LHCN-M2 (cell line): ENCODE measurements at regions not wholly inside any gene's neighbourhood (a gene's known extent, or its start where the extent isn't known, plus 50 kb on each side); places are given as distances from the start of the nearest gene placed in this dataset.

ENCODE experiments used
- DNase-seq: peaks from one replicate; pipeline ENCODE4 v3.0.0-alpha.2; 2012; ENCODE audit warnings: low read depth

GRCh38 chr12:114254998-114255397 lies 150.9 kb downstream of the TBX5 start:
- DNase-seq: no peak

DNA sequence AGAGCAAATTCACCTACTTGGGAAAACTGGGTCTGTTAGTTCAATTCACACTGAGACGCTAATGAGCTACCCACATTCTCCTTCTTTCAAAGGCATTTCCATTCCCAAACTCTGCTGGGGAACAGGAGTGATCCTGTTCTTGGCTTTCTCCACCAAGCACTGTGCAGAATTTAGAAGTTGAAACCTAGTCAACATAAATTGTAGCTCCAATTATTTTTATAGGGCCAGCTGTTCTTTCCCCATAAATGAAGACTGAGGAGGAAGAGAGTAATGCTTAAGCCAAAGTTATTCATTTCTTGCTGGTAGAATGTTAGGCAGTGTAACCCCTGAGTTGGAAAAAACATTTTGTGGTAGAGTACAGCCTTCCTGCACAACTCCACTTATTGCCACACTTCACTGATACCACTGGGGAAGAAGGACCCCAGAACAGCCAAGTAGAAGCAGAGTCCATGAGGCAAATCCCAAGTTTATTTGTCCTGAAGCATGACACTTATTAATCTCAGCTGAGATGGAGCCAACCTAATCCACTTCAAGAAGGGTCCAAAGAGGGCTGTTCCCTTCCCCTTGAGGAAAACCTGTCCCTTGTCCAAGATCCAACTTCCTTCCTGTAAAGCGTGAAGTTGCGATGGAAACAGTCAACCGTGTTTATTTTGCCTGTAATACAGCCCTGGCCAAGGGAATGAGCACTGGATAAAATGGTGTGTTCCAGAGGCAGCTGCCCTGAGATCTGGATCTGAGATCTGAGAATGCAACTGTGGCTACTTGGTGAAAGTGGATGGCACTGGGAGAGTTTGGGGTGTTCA lies 151.8 kb downstream of the TBX5 start:
- no peak for DNase-seq

GRCh38 chr12:114248527-114248926 lies 157.4 kb downstream of the TBX5 start:
- no peak for DNase-seq

DNA sequence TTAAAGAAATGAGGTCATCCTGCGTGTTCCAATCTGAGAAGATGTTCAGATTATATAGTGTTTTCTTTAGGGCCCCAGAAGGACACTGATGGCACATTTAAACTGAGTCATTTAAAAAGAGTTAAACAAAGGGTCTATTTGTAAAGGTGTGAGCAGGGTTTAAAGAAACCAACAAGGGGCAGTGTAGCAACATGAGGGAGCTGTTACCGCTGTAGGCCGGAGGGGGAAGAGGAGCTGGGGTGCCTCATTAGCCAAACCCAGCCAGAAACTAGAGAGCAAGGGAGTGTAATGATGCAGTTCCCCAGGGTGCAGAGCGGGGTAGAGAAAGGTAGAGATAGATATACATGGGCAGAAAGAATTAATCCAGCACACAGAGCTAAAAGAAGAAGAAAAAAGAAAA lies 160.4 kb downstream of the TBX5 start:
- no peak for DNase-seq

GRCh38 chr12:114241973-114242434 lies 163.9 kb downstream of the TBX5 start:
- DNase-seq: no peak

DNA sequence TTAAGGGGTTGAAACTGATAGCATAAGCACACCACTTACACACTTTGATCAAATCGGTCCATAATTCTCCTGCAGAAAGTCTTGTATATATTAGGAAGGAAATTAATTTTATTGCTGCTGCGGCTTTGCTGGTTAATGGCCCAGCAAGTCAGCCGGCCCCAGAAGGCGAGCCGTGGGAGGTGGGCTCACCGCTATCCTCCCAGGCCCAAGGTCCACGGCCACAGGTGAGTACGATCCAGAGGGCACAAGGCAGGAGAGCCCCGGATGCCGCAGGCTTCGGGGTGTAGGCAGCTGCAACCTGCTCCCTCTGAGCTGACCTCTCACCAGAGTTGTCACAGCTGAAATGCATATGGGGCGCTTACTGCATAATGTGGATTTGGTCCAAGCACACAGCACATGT lies 165.7 kb downstream of the TBX5 start:
- DNase-seq: no peak

- DNase-seq: no peak
Measured at GRCh38 chr12:114238808-114239207, 167.1 kb downstream of the TBX5 start.

DNA sequence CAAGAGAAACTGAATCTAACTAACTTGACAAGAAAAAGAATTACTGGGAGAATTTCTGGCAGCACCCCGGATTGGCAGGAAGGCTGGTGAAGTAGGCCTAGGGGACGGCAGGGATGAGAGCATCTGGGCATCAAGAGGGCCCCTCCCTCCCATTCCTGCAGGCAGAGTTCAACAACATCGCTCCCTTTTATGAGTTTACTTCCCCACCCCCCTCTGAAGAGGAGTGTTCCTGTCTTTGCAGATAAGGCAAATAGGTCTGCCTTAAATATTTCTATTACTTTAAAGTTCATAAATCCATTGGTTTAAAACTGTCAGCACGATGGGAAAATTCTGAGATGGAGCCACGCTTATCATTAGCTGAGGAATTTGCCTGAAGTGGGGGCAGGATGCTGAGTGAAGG lies 168.7 kb downstream of the TBX5 start:
- DNase-seq: no peak

DNA sequence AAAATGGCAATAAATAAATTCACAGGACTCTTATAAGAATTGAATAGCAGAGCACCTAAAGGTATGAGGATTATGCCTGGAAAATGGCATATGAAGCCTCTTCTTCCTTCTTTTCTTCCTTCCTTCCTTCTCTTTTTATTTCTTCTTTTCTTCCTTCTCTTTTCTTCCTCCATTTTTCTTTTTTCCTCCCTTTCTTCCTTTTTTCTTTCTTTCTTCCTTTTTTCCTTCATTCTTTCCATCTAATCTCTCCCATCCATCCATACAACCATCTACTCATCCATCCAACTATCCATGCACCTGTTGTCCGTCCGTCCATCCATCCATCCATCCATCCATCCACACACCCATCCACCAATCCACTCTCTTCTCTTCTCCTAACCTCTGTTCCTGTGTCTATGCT lies 173.8 kb downstream of the TBX5 start:
- no peak for DNase-seq

DNA sequence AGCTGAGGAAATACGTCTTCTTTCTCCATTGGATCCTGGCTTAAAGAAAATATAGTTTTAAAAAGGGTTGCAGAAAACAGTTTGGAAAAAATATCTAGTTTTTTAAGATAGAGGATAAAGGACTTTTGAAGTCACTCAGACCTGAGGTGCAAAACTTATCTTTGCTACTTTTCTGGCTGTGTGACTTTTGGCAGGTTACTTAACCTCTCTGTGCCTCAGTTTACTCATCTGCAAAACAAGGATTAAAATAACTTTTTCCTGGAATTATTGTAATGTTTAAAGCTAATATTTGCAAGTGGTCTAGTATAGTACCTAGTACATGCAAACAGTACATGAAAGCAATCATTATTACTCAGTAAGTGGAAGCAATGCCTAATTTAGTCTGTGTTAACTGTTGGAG lies 176.8 kb downstream of the TBX5 start:
- DNase-seq: no peak

DNA sequence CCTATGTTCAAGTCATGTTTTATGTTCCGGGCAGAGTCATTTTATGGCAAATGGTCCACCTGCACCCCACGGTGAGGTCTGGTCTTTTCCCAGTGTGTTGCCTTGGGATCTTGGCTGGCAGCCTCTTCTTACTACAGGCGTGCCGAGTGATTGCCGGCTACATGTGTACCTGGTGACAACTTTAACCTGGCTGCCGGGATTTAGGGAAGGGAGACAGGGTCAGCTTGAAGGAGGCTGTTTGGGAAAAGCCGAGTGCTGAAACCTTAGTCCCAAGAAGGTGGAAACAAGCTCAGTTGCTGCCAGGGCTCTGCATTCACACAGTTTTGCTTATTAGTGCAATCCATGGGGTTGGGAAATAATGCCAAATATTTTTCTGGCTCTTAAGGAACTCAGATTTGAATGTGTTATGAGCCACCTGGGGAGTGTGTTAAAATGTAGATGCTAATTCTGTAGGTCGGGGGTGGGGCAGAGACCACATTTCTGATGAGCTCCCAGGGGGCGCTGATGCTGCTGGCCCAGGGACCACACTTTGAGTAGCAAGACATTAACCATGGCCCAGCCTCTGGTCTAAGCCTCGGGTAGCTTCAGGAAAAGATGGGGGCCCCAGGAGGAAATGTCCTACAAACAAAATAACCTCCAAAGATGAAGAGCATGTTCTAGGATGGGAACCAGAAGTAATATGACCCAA lies 179.6 kb downstream of the TBX5 start:
- DNase-seq: no peak

GRCh38 chr12:114221957-114222630 lies 183.8 kb downstream of the TBX5 start:
- no peak for DNase-seq

DNA sequence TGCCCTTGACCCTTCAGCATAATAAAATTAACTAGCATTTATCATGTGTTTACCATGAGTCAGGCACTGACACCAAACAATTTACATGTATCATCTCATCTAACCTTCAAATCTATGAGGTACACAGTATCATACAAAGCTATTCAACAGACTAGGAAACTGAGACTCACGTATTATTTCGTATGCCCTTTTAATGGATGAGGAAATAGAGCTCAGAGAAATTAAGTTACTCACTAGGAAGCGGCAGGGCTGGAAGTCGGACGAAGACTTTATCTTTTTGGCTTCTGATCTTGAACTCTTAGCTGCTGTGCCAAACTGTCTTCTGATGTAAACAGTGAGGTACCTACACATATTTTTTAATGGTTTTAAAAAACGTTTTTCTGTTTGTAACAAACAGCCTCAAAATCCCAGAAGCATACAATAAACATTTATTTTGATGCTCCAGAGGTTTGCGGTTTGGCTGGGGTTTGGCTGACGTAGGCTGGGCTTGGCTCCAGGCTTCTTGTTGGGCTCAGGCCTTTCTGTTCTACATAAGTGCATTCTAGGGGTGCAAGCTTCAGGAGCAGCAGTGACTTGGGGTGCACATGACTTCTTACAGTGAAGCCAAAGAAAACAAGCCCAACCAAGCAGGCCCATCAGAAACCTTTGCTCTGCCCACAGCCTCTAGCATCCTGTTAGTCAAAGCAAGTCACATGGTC lies 184.7 kb downstream of the TBX5 start:
- no peak for DNase-seq

GRCh38 chr12:114220311-114220710 lies 185.6 kb downstream of the TBX5 start:
- DNase-seq: no peak

- no peak for DNase-seq
Measured at GRCh38 chr12:114218136-114218535, 187.8 kb downstream of the TBX5 start.

DNA sequence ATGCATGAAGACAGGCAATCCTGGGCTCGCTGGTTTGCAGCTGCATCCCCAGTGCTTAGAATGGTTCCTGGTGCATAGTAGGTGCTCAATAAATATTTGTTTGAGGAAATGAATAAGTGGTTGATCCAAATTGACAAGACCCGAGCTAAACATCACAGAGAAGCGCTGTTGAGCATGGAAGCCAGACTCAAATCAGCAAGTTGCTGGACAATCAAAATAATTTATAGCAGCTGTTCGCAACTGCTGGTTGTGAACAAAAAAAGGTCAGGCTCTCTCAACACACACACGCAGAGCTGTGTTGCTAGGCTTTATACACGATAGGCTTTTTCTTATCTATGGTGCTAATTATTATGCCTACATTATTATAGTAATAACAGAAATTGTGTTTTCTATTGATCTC lies 190.2 kb downstream of the TBX5 start:
- no peak for DNase-seq

- no peak for DNase-seq
Measured at GRCh38 chr12:114213055-114213581, 192.8 kb downstream of the TBX5 start.

GRCh38 chr12:114209861-114210260 lies 196.1 kb downstream of the TBX5 start:
- DNase-seq: no peak

- no peak for DNase-seq
Measured at GRCh38 chr12:114206525-114206924, 199.4 kb downstream of the TBX5 start.

DNA sequence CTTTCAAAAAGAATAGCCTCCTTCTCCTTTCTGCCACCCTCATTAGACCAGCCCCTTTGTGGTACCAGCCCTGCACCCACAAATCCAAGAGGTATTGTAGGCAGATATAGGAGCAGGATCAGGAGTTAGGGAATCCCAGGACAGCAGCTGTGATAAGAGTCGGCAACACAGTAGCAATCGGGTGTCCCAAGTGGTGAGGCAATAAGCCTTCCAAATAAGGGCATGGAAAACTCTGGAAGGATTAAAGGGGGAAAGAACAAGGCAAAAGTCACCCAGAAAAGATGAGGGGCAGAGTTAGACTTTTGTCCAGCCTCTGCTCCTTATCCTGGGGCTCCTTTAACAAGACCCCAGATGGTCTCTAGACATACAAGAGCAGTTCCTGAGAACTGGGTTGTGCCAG lies 204.2 kb downstream of the TBX5 start:
- DNase-seq: no peak

DNA sequence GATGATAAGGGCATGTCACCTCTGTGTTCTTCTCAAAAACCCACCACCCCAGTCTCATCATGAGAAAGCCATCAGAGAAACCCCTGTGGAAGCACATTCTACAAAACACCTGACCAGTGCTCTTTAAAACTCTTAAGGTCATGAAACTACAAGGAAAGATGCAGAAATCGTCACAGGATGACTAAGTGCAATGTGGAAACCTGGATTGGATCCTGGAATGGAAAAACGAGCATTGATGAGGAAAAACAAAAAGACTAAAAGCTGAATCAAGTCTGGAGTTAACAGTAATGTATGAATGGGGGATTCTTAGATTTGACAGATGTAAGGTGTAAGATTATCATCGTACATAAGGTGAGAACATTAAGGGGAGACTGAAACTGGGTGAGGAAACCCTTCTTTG lies 211.0 kb downstream of the TBX5 start:
- no peak for DNase-seq

DNA sequence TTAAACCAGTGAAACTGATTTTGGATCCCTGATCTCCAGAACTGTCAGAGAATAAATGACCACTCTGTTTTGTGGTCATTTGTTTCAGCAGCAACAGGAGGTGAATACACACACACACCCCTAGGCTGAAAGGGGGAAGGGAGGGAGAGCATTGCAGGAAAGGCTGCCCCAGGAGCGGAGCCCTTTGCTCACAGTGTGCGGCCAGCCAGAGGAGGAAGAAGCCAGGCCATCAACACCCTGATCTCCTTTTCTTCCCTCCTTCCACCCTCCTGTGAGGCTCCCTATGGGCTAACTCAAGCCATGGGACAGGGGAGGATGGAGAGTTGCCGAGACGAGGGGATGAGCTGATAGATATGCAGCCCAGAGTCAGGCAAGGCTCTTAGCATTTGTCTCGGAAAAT lies 211.9 kb downstream of the TBX5 start:
- no peak for DNase-seq
